ENCODE measurements at regions not wholly inside any gene's neighbourhood (a gene's known extent, or its start where the extent isn't known, plus 50 kb on each side); places are given as distances from the start of the nearest gene placed in this dataset.

- TF ChIP-seq, protein P1, sequence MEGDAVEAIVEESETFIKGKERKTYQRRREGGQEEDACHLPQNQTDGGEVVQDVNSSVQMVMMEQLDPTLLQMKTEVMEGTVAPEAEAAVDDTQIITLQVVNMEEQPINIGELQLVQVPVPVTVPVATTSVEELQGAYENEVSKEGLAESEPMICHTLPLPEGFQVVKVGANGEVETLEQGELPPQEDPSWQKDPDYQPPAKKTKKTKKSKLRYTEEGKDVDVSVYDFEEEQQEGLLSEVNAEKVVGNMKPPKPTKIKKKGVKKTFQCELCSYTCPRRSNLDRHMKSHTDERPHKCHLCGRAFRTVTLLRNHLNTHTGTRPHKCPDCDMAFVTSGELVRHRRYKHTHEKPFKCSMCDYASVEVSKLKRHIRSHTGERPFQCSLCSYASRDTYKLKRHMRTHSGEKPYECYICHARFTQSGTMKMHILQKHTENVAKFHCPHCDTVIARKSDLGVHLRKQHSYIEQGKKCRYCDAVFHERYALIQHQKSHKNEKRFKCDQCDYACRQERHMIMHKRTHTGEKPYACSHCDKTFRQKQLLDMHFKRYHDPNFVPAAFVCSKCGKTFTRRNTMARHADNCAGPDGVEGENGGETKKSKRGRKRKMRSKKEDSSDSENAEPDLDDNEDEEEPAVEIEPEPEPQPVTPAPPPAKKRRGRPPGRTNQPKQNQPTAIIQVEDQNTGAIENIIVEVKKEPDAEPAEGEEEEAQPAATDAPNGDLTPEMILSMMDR (IDR thresholded peaks at IDR 0.05), result no peak
- Histone ChIP-seq H3K27ac (no peak overlapping the region), H3K27me3 (no peaks in the 10 kb centered on the region), H3K4me1 (no peaks in the 10 kb centered on the region), H3K4me3 (no peak overlapping the region), H3K9me3 (peaks cover 0 to 10% (median 0%) of the 10 kb centered on the region in 3 donors), H3K36me3 (no peaks in the 10 kb centered on the region)
- no peak for DNase-seq
- intact Hi-C loops (cut with DNase I; ENCODE audit: low total_unique reads), result no loop called here
Observed at GRCh38 chrX:43019021-43019420, 241.1 kb upstream of the PPP1R2C start.

- TF ChIP-seq, protein P1 (IDR thresholded peaks at IDR 0.05), result no peak
- Histone ChIP-seq H3K27ac (no peak overlapping the region), H3K36me3 (no peaks in the 10 kb centered on the region), H3K4me1 (no peaks in the 10 kb centered on the region), H3K9me3 (peaks cover 0 to 19% (median 10%) of the 10 kb centered on the region in 3 donors), H3K4me3 (no peak overlapping the region), H3K27me3 (no peaks in the 10 kb centered on the region)
- intact Hi-C loops (cut with DNase I; ENCODE audit: low total_unique reads), result no loop called here
- DNase-seq, result no peak
Observed at GRCh38 chrX:43025806-43026315, 247.9 kb upstream of the PPP1R2C start.

GRCh38 chrX:43064096-43064495, 286.1 kb upstream of the PPP1R2C start:
- TF ChIP-seq, protein P1 (IDR thresholded peaks at IDR 0.05), result no peak
- DNase-seq, result no peak
- no peaks in the 10 kb centered on the region for H3K36me3 ChIP-seq
- H3K27me3 ChIP-seq, result no peaks in the 10 kb centered on the region
- intact Hi-C loops (cut with DNase I; ENCODE audit: low total_unique reads), result no loop called here
- no peaks in the 10 kb centered on the region for H3K4me1 ChIP-seq
- no peak overlapping the region for H3K4me3 ChIP-seq
- H3K27ac ChIP-seq, result no peak overlapping the region
- H3K9me3 ChIP-seq, result no peaks in the 10 kb centered on the region

- no peaks in the 10 kb centered on the region for H3K4me1 ChIP-seq
Observed at GRCh38 chrX:43065978-43066377, 288.0 kb upstream of the PPP1R2C start.

GRCh38 chrX:43068639-43069038, 290.7 kb upstream of the PPP1R2C start:
- TF ChIP-seq, protein P1 (IDR thresholded peaks at IDR 0.05), result no peak
- intact Hi-C loops (cut with DNase I; ENCODE audit: low total_unique reads), result no loop called here
- Histone ChIP-seq H3K36me3 (no peaks in the 10 kb centered on the region), H3K9me3 (no peaks in the 10 kb centered on the region), H3K27me3 (no peaks in the 10 kb centered on the region), H3K4me3 (no peak overlapping the region), H3K4me1 (no peaks in the 10 kb centered on the region), H3K27ac (no peak overlapping the region)
- no peak for DNase-seq

More at GRCh38 chrX:43065978-43066377, 288.0 kb upstream of the PPP1R2C start:
- H3K27ac ChIP-seq, result no peak overlapping the region
- no peaks in the 10 kb centered on the region for H3K27me3 ChIP-seq
- TF ChIP-seq, protein P1 (IDR thresholded peaks at IDR 0.05), result no peak
- H3K9me3 ChIP-seq, result no peaks in the 10 kb centered on the region
- no peaks in the 10 kb centered on the region for H3K36me3 ChIP-seq
- no peak for DNase-seq
- H3K4me3 ChIP-seq, result no peak overlapping the region
- intact Hi-C loops (cut with DNase I; ENCODE audit: low total_unique reads), result no loop called here

DNA sequence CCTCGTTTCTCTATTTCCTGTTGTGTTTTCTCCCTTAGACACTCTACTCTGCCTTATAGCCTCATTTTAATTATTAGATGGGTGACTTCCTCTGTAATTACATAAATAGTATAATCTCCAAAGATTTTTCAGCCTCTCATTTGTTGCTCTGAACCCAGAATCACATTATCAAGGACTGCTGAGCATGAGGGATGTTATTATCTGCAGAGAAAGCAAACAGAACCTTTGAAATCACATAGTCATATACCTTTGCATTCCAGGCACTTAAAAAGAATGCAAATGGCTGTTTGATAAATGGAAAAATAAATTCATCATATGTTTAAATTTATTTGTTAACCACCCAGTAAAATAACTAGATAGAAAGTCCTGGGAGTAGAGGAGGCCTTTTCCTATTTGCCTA, 305.1 kb upstream of the PPP1R2C start:
- no peak overlapping the region for H3K4me3 ChIP-seq
- no peaks in the 10 kb centered on the region for H3K4me1 ChIP-seq
- H3K9me3 ChIP-seq, result no peaks in the 10 kb centered on the region
- no peak for DNase-seq
- H3K27me3 ChIP-seq, result no peaks in the 10 kb centered on the region
- intact Hi-C loops (cut with DNase I; ENCODE audit: low total_unique reads), result no loop called here
- H3K27ac ChIP-seq, result no peak overlapping the region
- no peaks in the 10 kb centered on the region for H3K36me3 ChIP-seq
- TF ChIP-seq, protein P1 (IDR thresholded peaks at IDR 0.05), result no peak
